Gastrocnemius medialis (tissue), 4 donors: ENCODE measurements at regions not wholly inside any gene's neighbourhood (a gene's known extent, or its start where the extent isn't known, plus 50 kb on each side); places are given as distances from the start of the nearest gene placed in this dataset.

Experiments used
- POLR2A ChIP-seq, 2 donors: fragments of 450-650 bp; IDR thresholded peaks; one replicate each; pipeline ENCODE4 v1.6.1; 2017; ENCODE audit warnings: antibody characterized with exemption in 2 of 2, mild to moderate bottlenecking in 2 of 2, moderate library complexity in 2 of 2
- TF ChIP-seq, protein P1 (sequence below), 5 experiments: fragments of 450-650 bp in 3 of 5; fragments of 200-600 bp in 2 of 5; sonication (generic) in 2 of 5; IDR thresholded peaks in 4 of 5; conservative IDR thresholded peaks in 1 of 5; 1 replicate in 4 of 5; 2 replicates in 1 of 5; pipeline ENCODE4 v1.5.1; 2016 to 2019; ENCODE audit warnings: antibody characterized with exemption in 5 of 5, mild to moderate bottlenecking in 3 of 5, moderate library complexity in 3 of 5

DNA sequence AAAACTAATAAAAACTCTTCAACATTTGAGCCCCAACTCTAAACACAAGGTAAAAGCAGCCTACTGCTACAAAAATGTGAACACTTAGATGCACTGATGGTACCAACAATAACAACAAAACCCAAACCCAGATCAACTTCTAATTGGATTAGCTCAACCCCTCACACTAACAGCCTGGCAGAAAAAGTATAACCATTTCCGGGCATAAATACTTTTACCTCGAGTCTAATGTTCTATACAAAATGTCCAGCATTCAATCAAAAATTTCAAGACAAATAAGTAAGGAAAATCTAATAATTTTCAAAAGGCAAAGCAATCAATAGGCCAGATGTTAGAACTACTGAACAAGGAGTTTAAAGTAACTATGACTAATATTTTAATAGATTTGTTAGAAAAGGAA lies 303.3 kb downstream of the ARRDC4 start:
- TF ChIP-seq, protein P1, sequence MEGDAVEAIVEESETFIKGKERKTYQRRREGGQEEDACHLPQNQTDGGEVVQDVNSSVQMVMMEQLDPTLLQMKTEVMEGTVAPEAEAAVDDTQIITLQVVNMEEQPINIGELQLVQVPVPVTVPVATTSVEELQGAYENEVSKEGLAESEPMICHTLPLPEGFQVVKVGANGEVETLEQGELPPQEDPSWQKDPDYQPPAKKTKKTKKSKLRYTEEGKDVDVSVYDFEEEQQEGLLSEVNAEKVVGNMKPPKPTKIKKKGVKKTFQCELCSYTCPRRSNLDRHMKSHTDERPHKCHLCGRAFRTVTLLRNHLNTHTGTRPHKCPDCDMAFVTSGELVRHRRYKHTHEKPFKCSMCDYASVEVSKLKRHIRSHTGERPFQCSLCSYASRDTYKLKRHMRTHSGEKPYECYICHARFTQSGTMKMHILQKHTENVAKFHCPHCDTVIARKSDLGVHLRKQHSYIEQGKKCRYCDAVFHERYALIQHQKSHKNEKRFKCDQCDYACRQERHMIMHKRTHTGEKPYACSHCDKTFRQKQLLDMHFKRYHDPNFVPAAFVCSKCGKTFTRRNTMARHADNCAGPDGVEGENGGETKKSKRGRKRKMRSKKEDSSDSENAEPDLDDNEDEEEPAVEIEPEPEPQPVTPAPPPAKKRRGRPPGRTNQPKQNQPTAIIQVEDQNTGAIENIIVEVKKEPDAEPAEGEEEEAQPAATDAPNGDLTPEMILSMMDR (IDR thresholded peaks at IDR 0.05 in 4 of 5, conservative IDR thresholded peaks at IDR 0.05 in 1 of 5) = no peak
- TF ChIP-seq POLR2A (IDR thresholded peaks at IDR 0.05) = no peak
